GM19467 (cell line): ENCODE measurements at regions not wholly inside any gene's neighbourhood (a gene's known extent, or its start where the extent isn't known, plus 50 kb on each side); places are given as distances from the start of the nearest gene placed in this dataset.

ENCODE experiments used
- ATAC-seq: cut with Tn5 transposase; IDR thresholded peaks from one replicate; pipeline ENCODE4 v1.9.1; 2021; ENCODE audit warnings: mild to moderate bottlenecking, moderate library complexity; ENCODE audit not compliant: unreplicated experiment

DNA sequence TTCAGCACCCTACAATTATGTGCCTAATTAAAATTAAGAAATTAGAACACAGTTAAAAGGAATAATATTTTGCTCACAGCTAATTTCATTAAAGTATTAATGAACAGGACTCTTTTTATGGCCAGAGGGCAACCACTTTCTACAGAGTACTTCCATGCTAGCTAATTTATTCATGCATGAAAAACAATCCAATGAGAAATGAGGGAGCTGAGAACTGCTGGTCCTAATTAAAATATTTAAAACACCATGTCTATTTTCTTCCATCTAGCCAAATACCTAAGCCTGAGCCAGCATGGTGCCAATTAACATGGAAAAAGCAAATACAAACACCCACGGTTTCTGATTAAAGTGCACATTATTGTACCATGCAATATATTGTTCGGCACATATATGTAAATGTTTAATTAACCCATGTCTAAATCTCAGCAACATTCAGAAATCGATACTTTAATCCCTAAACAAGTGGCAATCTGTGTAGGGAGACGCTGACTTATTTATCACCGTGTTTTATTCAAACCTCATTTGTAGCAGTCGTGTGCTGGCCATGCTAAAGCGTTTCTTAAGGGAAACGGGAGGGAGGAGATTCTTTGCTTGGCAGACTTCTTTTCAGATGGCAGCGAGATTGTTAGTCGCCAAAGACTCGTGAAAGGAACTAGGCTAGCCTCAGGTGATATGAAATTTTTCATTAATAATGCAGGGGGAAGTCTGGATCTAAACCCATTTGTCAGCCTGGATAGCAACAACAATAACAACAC lies 193.5 kb downstream of the ANXA2 start:
- no peak for ATAC-seq

DNA sequence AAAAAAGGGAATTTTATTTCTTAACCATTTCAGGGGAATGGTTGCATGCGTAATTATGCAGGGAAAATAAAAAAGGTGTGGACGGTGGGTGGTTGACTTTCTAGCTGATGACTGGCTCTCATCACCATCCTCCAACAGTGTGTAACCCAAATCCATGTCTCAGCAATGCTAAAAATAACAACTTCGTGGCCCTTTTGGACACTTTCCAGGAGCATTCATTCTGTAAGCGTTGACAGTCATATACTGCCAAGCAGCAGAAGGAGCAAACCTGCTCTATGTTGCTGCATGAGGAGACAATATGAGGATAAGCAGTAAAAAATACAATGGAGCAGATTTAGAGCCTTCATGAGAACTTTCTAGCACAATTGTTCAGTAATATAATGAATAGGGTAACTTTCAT lies 189.1 kb downstream of the ANXA2 start:
- no peak for ATAC-seq

DNA sequence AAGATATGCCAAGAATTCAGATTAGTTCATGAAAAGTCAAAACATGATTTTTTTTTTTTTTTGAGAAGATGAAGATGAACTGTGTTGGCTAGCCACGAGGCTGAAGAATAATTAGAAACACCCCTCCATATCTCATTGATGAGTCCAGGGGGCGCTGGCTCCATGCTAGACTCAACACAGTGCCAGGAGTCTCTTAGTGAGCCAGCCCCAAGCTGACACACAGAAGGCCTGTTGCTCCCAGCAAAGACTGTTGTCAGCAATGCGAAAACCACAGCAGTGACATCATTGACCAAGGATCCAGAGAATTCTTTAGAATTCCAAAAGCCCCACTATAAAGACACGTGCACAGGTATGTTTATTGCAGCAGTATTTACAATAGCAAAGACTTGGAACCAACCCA lies 185.2 kb downstream of the ANXA2 start:
- ATAC-seq, result no peak

DNA sequence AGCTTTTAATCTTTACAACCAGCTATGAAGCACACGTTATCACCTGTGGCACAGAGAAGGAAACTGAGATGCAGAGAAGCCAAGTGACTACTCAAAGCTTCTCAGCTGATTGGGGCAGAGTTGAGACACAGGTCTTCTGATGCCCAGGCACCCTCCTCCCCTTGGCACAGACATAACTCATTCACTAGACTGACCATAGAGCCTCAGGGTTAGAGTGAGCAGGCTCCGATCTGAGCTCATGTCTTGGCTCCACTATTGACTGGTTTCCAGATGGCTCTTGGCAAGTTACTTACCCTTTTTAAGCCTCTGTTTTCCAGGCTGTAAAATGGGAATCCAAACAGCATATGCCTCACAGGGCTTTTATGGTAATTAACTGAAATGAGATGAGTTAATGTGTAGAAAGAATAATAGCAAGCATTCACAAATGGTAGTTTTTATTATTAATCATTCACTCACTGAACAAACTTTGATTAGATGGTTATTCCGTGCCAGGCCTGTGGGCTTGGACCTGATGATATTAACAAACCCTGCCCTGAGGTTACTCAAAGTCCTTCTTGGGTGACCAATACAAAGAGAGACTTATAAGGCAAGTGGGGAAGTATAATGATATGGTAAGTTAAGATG lies 184.3 kb downstream of the ANXA2 start:
- no peak for ATAC-seq

DNA sequence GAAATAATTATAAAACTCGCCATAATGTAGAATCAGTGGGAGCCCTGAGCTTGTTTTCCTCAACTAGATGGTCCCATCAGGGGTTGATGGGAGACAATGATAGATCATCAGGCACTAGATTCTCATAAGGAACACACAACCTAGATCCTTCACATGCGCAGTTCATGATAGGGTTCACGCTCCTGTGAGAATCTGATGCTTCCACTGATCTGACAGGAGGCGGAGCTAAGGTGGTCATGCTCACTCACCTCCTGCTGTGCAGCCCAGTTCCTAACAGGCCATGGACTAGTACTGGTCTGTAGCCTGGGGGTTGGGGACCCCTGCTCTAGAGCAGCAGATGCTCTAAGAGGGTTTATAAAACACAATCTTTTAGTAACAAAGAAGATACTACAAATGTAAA lies 183.6 kb downstream of the ANXA2 start:
- no peak for ATAC-seq

DNA sequence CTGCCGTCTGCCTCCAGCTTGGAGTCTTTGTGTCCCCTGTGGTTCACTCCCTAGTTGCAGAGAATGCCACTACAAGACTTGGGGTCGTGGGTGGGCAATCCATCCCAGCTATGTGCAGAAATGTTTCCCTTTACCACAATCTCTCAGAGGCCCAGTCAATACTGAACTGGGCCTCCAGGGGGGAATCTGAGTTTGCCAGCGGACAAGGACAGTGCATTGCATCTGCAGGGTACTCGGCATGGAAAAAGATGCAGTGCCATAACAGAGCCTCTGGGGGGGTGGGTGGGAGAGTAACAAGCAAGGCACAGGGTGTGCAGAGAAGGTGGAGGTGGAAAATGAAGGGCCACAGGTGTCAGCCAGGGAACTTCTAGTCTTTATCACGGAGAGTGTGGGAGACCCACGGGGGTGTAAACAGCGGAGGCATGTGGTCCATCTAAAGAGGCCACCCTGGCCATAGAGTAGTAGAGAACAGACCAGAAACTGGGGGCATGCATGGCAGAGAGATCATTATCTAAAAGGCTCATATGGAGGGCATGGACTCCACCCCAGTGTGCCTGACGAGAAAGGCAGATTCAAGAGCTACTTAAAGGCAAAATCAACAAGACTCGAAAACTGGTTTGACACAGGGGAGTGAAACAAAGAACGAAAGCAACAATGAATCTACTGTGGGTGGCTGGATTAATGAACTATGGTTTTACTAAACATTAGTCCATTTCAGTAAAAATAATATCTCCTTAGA lies 182.4 kb downstream of the ANXA2 start:
- no peak for ATAC-seq

DNA sequence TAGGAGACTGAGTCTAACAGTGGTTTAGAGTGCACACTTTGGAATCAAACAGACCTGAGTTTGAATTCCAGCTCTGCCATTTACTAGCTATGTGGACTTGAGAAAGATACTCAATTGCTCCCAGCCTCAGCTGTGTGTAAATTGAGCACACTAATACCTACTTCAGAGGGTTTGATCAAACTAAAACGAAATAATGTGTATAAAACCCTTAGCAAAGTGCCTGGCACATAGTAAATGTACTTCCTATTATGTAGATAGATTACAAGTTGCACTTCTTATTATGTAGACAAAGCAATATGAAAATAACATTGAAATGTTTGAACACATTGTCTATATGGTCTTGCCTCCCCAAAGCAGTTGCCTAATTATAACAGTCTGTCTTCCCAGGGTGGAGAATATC lies 180.6 kb downstream of the ANXA2 start:
- ATAC-seq, result no peak

DNA sequence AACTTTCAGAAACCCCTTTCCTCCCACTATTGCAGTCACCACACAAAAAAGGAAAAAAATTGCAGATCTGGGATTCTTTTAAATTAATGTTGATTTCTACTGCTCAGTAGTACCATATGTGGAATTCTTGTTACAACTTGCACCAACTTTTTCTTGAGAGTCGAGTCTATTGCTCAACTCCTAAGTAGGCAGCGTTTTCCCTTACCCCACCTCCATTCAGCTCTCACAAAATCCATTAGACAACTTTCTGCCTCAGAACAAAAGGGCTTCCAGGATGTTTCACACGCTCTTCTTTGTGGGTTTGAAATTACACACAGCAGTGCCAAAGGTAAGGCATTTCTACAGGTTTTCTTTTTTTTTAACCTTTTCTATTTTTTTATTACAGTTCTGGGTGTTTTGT lies 179.5 kb downstream of the ANXA2 start:
- ATAC-seq, result no peak

DNA sequence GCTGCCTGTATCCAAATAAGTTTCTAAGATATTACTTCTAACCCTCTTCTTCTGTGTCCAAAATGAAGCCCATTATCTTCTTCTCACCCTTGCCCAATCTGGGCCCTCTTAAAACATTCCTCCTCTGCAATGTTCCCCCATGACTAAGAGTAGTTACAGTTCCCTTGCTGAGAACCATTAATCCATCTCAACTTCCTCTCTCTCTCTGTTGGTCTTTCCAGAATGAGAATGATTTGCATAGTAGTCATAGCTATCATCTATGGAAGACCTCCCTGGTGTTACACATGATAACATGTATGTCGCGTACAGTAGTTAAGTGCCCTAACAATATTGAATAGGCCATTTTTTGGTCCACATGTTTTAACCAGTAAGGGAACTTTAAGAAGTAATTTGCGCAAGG lies 177.9 kb downstream of the ANXA2 start:
- ATAC-seq, result no peak

DNA sequence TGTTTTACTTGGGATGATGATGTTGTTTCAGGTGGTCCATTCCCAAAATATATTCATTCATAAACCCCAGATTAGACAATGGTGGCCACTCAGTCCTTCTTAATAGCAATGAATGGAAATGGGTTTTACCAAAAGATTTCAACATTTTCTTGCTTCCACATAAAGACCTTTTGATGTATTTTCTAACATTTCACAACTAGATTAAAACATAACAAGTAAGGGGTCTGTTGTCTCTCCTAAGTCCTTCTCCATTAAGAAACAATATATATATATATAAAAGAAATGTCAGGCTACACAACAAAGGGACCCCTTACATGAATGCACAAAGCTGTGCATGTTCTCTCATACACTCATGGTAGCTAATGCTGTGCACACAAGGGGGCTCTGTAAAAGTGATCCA lies 176.4 kb downstream of the ANXA2 start:
- no peak for ATAC-seq

DNA sequence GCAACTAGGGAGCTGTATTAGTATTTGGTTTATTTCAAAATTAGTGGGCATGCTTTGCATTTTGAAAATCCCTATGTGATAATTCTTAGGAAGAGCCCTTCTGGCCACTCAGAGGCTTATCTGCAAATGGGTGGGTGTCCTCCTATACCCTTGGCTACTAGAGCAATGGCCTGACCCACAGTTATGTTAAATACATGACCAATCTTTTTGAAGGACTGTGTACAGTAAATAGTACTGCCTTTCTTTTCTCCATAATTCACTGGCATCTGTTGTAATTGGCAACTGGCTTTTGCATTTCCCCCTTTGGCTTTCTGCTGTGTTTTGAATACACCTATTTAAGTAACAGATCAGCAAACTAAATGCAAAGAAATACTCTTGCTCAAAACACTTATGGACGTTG lies 175.4 kb downstream of the ANXA2 start:
- ATAC-seq, result no peak

DNA sequence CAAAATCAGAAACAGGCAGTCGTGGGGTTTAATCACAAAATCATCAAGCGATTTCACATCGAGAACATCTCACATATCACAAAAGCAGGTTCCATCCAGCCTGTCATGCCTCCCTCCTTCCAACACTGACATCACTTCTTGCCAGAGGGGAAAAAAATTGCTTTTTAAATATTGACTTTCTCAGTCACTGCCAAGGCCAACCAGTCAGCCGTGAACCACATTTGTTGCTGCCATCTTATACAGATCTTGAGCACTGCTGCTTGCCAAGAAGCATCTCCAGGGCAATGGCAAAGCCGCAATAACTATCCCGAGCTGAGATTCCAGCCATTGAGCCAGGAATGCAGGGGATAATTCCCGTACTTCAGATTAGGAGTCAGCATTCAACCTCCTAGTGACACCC lies 174.6 kb downstream of the ANXA2 start:
- ATAC-seq, result no peak

DNA sequence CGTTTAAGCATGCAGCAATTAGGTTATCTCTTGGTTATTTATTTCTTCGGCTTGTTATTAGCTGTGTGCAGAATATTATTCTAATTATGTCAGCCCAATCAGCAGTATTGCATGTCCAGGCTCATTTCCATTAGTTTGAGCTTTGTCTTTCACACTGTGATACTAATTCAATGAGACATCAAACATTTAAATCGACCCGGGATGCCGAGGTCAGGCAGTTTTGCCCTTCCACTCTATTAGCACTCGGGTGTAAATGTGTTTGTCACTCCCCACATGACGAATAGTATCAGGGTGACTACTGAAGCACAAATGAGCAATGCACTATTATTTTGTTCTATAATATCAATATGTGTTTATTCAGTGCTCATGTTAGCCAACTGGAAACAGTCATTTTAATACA lies 170.9 kb downstream of the ANXA2 start:
- ATAC-seq, result no peak

DNA sequence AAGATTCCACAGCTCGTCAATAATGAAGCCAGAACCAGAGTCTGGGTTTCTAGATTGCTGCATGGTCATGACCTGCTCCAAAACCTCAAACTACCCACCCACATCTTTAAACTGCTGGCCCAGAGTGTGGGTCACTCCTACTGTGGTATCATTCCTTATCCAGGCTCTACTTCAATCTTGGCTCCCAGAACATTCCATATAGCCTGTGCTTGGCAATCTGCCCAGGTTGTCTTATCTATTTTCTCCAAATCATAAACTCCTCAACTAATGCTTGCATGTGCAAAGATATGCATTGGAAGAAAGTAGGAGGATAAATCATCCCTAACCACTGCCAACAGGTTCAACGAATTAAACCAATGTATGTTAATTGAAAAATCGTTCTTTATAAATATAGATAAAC lies 169.7 kb downstream of the ANXA2 start:
- ATAC-seq, result no peak

DNA sequence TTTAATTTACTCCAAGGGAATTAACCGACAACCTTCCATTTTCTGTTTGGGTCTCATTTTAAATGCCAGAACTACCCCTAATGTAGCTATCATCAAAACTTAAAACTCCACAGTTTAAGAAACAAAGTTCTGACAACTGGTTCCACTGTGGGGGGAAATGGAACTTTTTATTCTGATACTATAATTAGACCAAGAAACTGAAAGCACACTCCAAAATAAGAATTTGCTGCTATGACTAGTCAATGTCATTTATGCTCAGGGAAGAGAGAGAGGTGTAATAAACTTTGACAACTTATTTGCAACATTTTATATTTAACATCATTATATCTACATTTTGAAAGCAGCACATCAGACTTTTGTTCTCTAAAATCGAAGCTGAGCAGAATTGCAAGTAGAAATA lies 169.2 kb downstream of the ANXA2 start:
- no peak for ATAC-seq

DNA sequence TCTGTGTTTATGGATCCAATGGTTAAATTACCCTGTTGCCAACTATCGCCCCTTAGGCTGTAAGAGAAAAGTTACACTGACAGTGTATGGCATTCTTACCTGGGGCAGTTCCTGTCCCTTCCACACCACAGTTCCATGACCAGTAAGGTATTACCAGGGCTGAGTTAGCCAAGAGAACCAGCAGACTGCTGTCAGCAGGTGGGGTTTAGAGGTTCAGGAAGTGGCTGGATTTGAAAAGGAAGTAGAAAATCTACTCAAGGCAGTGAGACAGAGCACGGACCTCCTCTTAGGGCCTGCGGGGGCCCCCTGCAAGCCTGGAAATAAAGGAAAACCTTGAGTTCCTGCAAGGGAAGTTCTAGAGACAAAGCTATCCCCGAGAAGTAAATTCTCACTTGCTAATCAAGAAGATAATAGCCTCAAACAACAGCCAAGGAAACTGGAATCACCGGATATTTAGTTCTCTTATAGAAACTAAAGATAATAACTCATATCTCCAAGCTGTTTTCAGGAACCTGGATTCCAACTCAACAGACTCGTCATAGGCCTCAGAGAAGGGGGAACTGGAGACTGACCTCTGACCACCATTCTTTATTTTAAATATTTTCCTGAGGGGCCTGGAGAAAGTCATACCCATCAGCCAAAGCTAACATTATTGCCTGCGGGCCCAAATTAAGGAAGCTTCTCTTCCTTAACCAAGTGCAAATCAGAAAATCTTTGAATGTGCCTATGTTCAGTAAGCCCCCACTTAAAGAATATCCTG lies 161.7 kb downstream of the ANXA2 start:
- ATAC-seq, result no peak

DNA sequence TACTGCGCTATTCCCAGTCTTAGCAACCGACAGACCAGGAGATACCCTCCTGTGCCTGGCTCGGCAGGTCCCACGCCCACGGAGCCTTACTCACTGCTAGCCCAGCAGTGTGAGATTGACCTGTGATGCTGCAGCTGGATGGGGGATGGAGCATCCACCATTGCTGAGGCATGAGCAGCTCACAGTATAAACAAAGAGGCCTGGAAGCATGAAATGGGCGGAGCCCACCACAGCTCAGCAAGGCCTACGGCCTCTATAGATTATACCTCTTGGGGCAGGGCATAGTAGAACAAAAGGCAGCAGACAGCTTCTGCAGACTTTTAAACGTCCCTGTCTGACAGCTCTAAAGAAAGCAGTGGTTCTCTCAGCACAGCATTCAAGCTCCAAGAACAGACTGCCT lies 160.3 kb downstream of the ANXA2 start:
- no peak for ATAC-seq

DNA sequence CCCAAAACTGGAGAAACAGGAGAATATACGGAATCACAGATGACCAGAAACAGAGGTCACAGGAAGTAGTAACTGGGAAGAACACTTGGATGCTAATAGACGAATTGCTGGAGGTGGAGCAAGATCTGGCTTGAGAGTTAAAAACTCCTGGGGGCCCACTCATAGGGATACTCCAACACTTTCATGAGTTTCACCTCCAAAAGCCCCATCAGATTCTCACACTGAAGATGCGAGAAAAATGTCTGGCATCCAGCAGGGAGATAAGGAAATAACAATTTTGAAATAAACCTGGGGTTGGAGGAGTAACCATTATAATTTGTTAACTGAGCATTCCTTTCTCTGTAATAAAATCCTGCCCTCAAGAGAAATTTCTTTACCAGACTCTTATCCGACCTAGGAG lies 154.0 kb downstream of the ANXA2 start:
- ATAC-seq, result no peak

DNA sequence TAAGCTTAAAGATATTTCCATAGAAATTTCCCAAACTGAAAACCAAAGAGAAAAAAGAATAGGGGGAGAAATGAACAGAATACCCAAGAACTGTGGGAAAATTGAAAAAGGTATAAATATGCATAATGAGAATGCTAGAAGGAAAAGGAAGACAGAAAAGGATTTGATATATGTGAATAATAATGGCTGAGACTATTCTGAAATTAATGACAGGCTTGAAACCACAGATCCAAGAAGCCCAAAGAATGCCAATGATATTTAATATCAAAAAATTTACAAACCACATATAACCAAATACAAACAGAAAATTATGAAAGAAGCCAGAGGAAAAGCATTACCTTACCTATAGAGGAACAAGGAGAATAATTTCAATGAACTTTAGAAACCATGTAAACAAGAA lies 153.0 kb downstream of the ANXA2 start:
- ATAC-seq, result no peak

DNA sequence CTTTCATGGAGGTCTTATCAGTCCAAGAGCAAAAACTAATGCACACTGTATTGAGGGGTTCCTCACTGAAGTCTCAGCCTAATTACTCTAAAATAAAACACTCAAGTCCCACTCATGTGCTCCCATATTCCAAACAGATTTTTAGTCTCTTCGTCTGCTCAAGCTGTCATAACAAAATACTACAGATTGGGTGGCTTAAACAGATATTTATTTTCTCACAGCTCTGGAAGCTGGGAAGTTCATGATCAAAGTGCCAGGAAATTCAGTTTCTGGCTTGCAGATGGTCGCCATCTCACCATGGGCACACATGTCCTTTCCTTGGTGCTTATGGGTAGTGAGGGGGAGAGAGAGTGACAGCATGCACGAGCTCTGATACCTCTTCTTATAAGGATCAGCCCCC lies 147.5 kb downstream of the ANXA2 start:
- ATAC-seq, result no peak

DNA sequence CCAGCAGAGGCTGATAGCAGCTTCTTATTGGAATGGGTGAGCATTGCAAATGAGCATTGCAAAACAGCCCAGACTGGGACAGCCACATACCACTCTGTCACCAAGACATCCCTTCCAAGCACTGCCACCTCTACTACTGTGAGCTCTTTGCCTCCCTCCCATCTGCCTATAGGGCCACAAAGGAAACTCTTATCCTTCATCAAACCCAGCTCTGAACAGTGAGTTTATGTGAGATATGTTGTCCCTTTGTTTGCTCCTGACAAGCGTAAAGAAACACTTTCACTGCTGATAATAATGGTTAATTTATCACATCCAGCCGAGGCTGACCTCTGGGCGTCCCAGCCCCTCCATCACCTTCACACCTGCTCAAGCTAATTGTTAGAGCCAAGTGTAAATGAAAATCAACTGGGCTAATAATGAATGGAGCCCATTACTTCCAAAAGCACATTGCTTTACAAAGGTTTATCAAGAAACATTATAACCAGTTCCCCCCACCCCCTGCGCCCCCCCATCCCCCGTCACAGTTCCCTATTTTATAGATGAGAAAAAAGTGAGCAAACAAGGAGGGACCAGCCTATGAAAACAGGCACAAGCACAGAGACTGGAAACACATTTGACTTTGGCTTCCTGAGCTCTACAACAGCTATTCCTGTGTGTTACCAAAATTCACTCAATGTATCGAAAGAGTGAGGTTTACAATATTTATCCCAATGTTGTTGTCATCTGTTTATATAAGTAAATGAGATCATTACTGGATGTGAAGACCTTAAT lies 146.3 kb downstream of the ANXA2 start:
- ATAC-seq, result no peak
